HG03354 (cell line): ENCODE measurements at regions not wholly inside any gene's neighbourhood (a gene's known extent, or its start where the extent isn't known, plus 50 kb on each side); places are given as distances from the start of the nearest gene placed in this dataset.

ENCODE experiments used
- ATAC-seq: cut with Tn5 transposase; IDR thresholded peaks from one replicate; pipeline ENCODE4 v1.9.1; 2021; ENCODE audit warnings: mild to moderate bottlenecking; ENCODE audit not compliant: unreplicated experiment, poor library complexity, severe bottlenecking

GRCh38 chr11:116465056-116465455 is 307.7 kb downstream of the BUD13 start:
- no peak for ATAC-seq

GRCh38 chr11:116461789-116462188 is 311.0 kb downstream of the BUD13 start:
- ATAC-seq = no peak

GRCh38 chr11:116460156-116460920 is 312.4 kb downstream of the BUD13 start:
- ATAC-seq = no peak

- ATAC-seq = no peak
These were observed 313.4 kb downstream of the BUD13 start for GRCh38 chr11:116459185-116460045.

GRCh38 chr11:116458546-116458945 is 314.2 kb downstream of the BUD13 start:
- ATAC-seq = no peak

- no peak for ATAC-seq
These were observed 315.3 kb downstream of the BUD13 start for GRCh38 chr11:116457336-116458007.

- ATAC-seq = no peak
These were observed 317.8 kb downstream of the BUD13 start for GRCh38 chr11:116454951-116455350.

GRCh38 chr11:116454020-116454645 is 318.7 kb downstream of the BUD13 start:
- no peak for ATAC-seq

- no peak for ATAC-seq
These were observed 320.3 kb downstream of the BUD13 start for GRCh38 chr11:116452461-116452860.

- ATAC-seq = no peak
These were observed 323.3 kb downstream of the BUD13 start for GRCh38 chr11:116449522-116449921.

GRCh38 chr11:116446048-116446941 is 326.5 kb downstream of the BUD13 start:
- no peak for ATAC-seq

- no peak for ATAC-seq
These were observed 327.4 kb downstream of the BUD13 start for GRCh38 chr11:116445108-116446047.

GRCh38 chr11:116442238-116442752 is 330.5 kb downstream of the BUD13 start:
- no peak for ATAC-seq

GRCh38 chr11:116439361-116439677 is 333.5 kb downstream of the BUD13 start:
- ATAC-seq = no peak

- ATAC-seq = no peak
These were observed 334.0 kb downstream of the BUD13 start for GRCh38 chr11:116438651-116439360.

GRCh38 chr11:116434986-116435385 is 337.8 kb downstream of the BUD13 start:
- ATAC-seq = no peak

GRCh38 chr11:116432301-116432700 is 340.5 kb downstream of the BUD13 start:
- no peak for ATAC-seq
